ENCODE measurements at regions not wholly inside any gene's neighbourhood (a gene's known extent, or its start where the extent isn't known, plus 50 kb on each side); places are given as distances from the start of the nearest gene placed in this dataset.
"Not testable (repeated sequence)": the region's sequence is repeated elsewhere in the genome, so short reads cannot be mapped to it uniquely, and the experiment has no call there.

DNA sequence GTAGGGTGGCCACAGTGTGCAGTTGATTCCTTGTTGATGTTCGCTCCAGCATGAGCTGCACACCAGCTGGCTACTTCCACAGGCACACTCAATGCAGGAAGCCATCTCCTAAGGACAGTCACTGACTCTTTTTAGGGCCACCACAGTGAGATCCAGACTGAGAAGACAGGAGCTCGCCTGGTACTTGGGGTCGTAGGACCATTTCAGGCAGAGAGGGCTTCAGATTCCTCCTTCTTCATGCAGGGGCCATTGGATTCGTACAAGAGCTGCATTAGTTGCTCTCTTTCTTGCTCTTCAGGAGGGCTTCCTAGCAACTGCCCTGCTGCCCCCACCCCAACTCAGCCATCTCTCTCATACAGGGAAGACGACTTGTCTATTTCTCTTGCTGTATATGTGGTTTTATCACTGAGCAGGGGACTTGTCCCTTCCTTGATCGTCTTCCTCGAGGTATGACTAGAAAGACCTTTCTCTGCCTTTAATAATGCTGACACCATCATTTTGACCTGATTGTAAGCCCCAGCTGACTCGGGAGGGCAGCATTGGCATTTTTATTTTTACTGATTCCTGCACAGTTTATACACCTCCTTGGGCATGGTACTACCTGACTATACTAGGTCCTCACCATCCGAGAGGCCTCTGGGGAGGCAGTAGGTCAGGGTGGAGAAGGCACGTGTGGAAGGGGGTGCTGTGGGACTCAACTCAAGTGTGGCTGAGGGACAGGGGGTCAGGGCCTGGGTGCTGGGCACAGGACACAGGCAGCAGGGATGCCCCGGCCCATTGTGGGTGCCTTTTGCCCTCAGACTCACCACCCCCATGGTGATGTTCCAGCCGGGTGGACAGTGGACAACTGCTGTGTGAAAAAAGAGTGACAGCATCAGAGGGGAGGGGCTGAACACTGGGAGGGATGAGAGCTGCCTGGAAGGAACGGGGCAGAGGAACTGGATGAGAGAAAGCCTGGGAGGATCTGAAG, 136.7 kb upstream of the ZNF746 start:
- no peak for DNase-seq

DNA sequence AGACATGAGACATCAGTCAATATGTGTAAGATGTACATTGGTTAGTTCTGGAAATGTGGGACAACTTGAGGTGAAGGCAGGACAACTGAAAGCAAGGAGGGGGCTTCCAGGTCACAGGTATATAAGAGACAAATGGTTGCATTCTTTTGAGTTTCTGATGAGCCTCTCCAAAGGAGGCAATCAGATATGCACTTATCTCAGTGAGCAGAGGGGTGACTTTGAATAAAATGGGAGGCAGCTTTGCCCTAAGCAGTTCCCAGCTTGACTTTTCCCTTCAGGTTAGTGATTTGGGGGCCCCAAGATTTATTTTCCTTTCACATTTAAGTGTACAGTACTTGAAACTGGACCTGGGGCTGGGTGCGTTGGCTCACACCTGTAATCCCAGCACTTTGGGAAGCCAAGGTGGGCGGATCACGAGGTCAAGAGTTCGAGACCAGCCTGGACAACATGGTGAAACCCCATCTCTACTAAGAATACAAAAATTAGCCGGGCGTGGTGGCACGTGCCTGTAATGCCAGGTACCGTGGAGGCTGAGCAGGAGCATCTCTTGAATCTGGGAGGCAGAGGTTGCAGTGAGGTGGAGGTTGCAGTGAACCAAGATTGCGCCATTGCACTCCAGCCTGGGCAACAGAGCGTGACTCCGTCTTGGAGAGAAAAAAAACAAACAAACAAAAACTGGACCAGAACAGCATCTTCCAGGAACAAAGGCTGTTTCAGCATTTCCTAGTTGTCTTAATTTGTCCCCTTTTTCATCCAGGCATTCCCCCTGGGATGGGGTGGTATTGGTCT, 130.9 kb upstream of the ZNF746 start:
- DNase-seq = not testable (repeated sequence)

DNA sequence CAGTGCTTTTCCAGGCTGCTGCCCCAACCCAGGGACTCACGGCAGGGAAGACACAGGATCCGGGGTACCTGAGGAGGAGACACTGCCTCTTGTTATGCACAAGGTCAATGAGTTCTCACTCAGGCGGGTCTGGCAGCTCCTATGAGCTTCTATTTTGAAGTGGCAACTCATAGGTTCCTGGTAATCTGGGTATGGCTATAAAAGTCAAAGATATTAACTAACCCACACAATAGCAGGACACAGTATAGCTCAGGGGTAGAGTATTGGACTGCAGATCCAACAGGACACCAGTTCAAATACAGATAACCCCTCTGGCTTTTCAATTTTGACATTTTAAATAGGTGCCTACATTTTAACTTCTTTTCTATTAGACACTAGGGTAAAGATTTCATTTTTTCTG, 130.3 kb upstream of the ZNF746 start:
- DNase-seq = no peak

DNA sequence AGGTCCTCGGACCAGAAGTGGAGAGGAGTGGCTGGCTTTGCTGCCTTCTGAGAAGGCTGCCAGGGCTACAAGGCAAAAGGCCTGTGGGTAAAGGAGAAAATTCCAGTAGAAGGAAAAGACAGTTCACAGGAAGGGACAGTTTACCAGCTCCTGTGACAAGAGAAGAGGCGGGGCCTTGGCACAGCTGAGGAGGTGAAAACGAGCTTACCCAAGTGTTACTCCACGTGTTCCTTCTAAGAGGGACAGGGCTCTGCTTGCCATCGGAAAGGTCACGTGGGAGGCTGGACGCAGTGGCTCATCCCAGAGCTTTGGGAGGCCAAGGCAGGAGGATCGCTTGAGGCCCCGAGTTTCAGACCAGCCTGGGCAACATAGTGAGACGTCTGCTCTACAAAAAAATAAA, 129.4 kb upstream of the ZNF746 start:
- no peak for DNase-seq

DNA sequence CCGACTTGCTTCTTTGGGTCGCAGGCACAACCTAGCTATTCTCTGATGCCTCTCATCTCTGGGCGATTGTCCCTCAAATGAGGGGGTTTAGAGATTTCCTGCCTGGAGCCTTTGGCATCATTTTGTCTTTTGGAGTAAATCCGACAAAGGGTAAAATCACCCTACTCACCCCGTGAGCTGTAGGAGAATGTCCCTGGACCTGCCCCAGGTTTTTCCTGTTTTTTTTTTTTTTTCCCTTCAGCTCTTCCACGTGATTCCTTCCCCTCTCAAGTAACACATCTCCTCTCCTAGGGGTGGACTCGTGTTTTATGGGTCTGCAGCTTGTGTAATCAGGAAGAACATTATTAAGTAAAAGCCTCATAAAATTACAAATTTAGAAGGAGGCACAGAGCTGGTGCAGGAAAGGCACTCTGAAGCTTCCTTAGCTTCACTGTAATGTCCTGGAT, 128.4 kb upstream of the ZNF746 start:
- no peak for DNase-seq

DNA sequence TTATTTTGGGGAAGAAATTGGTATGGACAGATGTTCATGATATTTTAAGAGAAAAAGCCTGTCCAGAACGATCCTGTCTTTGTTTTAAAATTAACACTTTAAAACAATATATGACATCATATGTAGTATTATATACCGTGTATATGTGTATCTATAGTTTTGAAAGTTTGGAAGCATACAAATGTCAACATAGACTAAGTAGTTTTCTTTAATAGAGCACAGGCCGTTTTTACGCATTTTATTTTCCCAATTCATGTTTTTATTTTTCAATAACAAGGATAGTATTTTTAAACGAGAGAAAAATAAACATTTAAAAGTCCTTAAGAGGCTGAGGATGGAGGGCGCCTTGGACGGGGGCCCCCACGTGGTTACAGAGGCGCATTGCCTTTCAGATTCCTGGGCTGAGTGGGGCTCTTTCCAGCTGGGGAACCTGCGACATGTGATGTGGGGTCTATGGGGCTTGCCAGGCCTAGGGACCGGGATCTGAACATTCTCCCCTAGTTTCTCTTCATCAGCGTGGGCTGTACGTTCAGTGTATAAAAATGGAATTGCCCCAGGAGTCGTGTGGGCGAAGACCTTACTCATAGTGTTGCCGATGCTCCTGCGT, 127.8 kb upstream of the ZNF746 start:
- DNase-seq = peak; percentile 80

DNA sequence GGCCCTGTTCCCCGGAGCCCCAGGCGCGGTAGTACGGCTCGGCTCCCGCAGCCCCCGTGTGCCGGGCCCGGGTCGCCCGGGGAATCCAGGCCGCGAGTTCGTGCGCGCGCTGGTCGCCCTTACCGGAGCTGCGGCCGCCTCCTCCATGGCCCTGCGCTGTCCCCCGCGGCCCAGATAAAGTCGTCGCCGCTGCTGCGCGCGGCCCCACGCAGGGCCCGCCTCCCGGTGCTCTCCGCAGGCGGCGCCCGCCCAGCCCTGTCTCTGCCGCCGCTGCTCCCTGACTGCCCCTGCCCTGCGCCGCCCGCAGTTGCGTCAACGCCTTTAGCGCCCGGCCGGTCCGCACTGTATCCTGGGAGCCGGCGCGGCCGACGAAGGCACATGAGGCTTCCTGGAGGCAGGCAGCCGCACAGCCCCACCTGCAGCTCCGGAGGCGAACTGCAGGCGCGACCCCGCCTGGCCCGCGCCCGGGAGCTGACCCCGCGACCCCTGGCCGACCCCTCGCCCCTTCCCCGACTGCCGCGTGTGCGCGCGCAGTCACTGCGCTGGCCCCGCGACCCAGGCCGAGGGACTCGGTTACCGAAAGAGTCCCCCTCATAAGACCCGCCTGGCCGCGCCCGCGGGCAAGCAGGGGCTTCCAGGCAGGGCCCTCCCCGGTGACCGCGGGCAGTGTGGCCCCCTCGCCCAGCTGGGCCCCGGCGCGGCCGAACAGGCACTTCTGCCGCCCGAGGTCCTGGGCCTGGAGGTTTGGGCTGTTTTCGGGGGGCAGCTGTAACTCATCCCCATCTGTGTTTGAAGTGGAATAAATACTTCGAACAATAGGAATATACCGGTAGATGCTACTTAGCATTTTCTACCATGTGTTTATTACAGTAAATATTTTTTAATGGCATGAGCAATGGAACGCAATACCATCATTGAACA, 127.1 kb upstream of the ZNF746 start:
- DNase-seq = peak; percentile 95

DNA sequence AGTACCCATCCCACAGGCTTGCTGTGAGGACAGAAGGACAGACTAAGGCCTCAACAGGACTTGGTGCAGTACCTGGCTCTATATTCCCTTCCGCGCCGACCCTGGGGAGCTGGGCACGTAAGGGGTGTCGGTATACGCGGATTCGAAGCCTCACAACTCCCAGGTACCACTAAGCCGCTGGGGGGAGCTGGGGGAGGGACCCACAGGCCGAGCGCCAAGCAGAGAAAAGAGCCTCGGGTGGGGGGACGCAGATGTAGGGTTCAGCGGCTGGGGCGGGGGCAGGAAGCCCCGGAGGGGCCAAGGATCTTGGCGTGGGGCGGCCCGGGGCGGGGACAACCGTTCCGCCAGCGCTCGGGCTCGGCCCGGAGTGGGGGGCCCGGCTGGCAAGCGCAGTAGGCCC, 126.4 kb upstream of the ZNF746 start:
- peak; percentile 64 for DNase-seq

DNA sequence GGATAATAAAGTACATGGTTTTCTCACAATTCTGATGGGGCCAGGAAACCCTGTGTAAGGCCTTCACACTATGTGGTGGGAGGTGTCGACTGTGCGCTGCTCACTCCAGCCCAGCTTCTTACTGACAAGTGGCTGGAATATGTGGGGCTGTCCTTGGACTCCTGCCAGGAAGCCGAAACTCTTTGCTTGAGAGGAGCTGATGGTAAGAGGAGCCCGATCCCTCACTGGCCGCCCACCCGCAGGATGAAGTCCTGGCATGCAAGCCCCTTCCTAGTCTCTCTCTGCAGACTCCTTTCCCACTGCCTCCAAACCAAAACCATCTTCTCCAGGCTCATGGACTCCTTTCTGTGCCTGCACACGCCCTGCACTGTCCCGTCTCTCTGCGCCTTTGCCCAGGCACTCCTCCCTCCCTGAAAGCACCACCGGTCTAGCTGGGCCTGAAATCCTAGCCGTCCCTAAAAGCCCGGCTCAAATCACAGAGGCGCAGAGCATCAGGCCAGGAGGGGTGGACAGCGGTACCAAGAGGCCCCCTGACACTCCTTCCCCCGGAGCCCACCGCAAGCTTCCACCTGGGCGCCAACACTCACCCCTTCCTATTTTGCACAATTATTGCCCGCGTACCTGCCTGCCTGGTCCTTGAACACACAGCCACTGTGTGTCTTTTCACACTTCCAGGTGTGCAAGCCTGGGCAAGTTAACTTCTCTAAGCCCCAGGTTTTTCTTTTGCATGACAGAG, 125.8 kb upstream of the ZNF746 start:
- peak; percentile 21 for DNase-seq

DNA sequence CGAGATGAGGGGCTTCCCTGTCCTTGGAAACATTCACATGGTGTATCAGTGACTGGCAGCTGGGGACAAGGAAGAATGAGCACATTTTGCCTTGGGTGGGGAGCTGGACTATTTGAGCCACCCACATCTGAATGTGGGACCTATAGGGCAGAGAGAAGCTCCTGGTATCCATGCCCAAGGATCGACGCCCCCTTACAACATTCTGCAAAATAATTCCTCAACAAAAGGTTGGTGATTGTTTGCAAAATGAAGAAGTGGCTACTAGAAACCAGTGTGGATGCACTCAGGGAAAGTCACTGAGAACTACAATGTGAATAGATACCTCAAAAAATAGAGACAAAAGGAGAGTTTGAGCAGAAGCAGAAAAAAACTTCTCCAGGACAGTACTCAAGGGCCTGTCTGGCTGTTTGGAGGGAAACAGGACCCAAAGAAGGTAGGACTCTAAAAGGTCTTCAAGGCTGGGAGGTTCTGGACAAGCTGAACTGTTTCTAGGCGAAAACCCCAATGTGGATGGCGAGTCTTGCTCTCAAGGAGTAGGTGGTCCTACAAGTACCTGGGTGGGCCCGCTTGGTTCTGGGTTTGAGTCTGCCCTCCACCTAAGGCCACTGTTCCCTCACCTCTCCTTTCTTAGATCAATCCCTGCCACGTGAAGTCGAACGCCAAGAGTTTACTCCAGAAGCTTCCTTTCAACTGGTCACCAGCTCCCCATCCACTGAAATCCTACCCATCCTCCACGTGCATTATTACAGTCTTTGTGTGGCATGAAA, 125.0 kb upstream of the ZNF746 start:
- no peak for DNase-seq

DNA sequence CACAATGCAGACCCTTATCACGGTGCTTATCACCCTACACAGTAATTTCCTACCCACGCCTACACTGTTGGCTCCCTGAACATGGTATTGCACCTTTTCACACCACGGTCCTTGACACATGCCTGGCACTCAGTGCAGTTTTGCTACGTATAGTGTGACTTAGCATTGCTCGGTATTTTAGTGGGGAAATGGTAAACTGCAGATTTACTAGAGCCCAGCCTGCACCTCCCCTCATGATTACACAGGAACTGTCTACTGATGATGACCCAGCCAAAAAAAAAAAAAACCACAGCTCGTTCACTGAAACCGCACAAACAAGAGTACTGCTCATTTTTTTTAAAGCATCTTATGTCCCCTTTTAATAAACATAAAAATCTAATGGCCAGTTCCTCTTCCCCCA, 124.2 kb upstream of the ZNF746 start:
- peak; percentile 56 for DNase-seq

DNA sequence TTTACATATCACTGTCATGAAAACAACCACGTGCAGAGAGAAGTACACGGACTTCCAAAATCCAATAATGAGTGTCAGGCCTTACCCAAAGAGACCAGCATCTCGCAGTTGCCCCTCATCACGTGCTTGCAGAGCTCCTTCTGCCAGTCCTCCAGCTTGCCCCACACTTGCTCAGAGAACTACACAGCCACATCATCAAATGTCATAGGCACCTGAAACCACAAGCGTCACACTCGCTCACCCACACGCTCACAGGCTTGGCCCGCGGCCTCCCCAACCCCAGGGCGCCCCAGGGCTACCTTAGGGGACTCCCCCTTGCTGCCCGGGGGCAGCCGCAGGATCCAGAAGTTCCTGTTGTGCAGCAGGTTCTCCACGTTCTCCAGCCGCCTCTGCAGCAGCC, 123.4 kb upstream of the ZNF746 start:
- peak; percentile 85 for DNase-seq

DNA sequence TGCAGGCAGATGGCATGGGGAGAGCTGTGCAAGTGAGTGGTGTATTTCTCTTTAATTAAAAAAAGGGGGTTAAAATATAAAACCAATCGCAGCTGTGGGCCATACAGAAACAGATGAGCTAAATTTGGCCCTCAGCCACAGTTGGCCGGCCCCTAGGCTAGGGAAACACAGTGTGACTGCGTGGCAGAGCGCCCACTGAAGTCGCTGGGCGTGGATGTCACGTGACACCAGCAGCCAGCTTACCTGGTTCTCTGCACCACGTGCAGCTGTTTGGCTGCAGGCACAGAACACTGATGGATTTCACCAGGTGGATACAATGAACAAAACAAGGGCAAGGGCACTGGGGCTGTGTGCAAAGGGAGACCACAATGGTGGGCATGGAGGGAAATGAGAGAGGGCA, 119.3 kb upstream of the ZNF746 start:
- DNase-seq = no peak

DNA sequence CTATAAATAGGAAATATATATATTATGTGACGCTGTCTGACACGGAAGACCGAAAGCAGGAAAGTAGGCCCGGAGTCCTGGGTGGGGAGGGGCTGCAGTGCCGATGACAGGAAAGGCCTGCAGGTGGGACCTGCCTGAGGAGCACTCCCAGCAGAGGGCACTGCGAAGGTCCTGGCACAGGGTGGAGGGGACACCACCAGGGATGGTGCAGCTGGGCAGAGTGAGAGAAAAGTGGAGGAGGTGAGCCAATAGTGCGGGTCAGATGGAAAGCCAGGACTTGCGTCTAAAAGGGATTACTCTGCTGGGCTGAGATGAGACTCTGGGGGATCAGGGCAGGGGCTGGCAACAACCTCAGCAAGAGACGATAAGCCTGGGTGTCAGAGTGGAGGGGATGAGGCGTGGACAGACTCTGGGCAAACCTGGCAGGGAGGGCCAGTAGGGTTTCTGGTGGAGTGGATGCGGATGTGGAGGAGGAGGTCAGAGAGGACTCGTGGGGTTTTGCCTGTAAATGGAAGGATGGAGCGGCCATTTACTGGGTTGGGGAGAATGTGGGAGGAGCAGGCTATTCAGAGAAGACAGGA, 118.2 kb upstream of the ZNF746 start:
- DNase-seq = no peak

DNA sequence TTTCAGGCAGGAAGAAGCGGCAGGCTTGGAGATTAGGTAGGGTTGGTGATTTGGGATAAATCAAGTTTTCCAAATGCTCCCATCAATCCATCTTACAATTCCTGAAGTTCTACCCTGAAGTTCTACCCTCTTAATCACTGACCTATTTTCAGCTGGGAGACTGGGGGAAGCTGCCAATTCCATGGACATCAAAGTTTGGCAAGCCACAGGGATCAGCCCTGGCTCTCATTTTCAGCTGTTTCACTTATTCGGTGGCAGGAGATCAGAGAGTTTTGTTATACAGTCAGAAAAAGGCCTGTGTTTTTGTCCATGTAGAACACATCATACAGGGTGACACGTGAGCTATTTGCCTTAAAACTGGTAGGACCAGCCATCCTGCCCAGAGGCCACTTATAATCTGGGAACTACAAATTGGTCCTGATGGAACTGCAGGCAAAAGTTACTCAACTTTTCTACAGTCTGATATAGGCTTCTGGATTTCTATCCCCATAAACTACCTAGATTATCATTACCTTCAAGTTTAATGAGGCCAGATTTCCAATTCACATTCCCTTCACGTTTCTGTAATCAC, 112.9 kb upstream of the ZNF746 start:
- no peak for DNase-seq

DNA sequence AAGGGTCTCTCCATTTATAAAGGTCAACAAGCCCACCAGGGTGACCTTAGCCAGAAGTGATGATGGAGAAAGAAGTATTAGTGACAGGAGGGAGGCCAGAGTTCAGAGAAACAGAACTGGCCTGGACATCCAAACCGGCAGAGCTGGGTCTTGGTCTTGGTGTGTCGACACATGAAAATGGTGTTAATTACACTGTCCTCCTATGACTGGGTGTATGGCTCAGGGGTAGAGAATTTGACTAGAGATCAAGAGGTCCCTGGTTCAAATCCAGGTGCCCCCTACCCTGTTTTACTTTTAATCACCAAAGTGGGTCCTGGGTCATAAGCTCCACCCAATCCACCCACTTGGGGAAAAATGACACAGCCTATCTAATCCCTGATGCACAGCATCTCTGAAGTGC, 110.6 kb upstream of the ZNF746 start:
- no peak for DNase-seq

DNA sequence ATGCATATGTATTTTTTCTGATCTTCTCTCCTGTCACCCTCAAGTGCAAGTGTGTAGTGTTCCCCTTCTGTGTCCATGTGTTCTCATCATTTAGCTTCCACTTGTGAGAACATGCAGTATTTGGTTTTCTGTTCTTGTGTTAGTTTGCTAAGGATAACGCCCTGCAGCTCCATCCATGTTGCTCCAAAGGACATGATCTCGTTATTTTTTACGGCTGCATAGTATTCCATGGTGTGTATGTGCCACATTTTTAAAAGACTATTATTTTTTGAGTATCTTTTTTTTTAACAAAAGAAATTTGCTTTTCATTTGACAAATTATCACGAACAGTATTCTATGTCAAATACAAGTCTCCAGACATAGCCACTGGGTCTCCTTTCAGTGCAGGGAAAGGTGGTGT, 110.1 kb upstream of the ZNF746 start:
- DNase-seq = no peak

DNA sequence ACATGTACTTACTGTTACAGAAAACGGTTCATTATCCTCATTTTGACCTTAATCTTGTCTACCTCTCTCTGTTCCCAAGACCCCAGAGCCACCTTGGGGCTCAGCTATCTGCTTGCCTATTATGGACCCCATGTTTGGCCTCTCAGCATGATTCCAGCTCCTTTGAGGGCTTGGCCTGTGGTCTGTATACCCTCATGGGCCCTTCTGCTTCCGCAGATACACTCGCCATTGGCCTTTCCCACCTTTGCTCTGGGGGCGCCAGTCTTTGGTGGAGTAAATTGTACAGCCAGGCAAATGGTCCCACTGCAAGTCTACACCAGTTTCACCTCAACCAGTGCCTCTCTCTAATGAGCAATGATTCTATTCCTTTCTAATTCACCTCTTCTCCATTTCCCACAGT, 109.2 kb upstream of the ZNF746 start:
- no peak for DNase-seq

DNA sequence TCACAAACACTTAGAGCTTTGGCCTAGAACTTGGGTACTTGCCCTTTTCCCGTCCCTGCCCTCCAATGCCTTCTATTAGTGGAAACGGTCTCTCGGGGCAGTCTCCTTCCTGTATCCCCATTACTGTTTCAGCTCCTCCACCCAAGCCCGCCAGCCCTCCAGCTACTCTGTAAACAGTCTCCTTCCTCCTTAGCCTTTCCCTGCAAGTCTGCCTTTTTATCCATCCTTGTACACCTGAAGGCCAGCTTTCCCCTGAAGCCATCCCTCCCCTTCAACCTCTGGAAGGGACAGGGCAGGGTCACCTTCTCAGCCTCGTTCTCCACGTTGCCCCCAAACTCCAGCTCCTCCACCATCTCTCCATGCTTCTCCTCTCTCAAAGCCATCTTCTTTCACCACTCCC, 108.1 kb upstream of the ZNF746 start:
- no peak for DNase-seq

DNA sequence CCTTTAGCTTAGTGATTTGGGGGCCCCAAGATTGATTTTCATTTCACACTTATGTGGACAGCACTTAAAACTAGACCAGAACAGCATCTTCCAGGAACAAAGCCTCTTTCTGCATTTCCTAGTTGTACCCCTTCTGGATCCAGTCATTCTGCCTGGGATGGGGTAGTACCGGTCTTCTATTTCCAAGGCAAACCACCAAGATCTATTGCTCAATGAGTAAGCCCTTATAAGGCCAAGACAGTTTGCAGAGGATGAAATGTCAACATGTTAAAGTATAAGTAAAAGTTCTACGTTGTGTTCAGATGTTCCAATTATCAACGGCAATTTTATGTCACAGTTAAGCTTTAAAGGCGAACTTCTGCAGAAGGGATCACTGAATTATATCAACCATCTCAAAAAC, 106.9 kb upstream of the ZNF746 start:
- no peak for DNase-seq

Measured in stimulated activated CD4-positive, alpha-beta T cell treated with anti-CD3 and anti-CD28 coated beads, Interleukin-15, amount 100 ng/mL, for 24 hours (primary cell).